ENCODE measurements at regions not wholly inside any gene's neighbourhood (a gene's known extent, or its start where the extent isn't known, plus 50 kb on each side); places are given as distances from the start of the nearest gene placed in this dataset.

GRCh38 chr17:5714993-5715392 lies 130.7 kb upstream of the NLRP1 start:
- no peaks in the 10 kb centered on the region for H4K20me1 ChIP-seq (replicated peaks; ENCODE audit: insufficient read depth)
- Mint-ChIP-seq H3K27me3 (ENCODE audit: insufficient read depth, low read depth, poor library complexity) (peaks cover 11% of the 10 kb centered on the region), H3K4me3 (no peak overlapping the region), H3K4me1 (no peaks in the 10 kb centered on the region), H3K9me3 (peaks cover 4% of the 10 kb centered on the region; the same call in 1 of the 3 replicates), H3K27ac (no peak overlapping the region), H3K36me3 (ENCODE audit: low read depth) (no peaks in the 10 kb centered on the region)
- DNase-seq (ENCODE audit: low spot score): no peak
- no peaks in the 10 kb centered on the region for H3K36me3 ChIP-seq (ENCODE audit: insufficient read depth)
- H3K79me2 ChIP-seq (replicated peaks; ENCODE audit: insufficient read depth): no peaks in the 10 kb centered on the region
- H3K4me1 ChIP-seq (ENCODE audit: insufficient read depth): no peaks in the 10 kb centered on the region
- no peak overlapping the region for H3K27ac ChIP-seq (ENCODE audit: low read depth)
- H3K4me2 ChIP-seq: no peak overlapping the region
- ATAC-seq: no peak
- no peak overlapping the region for H2AFZ ChIP-seq
- H3K9me2 ChIP-seq (ENCODE audit: insufficient read depth): no peaks in the 10 kb centered on the region
- H3K27me3 ChIP-seq (ENCODE audit: insufficient read depth): no peaks in the 10 kb centered on the region
- no peaks in the 10 kb centered on the region for H3F3A ChIP-seq (replicated peaks; ENCODE audit: low read depth)
- H3K4me3 ChIP-seq: no peak overlapping the region
- TF ChIP-seq JUNB (IDR thresholded peaks at IDR 0.05; ENCODE audit: unreplicated experiment): no peak
- no peak for TF ChIP-seq REST (IDR thresholded peaks at IDR 0.05; ENCODE audit: unreplicated experiment)
- TF ChIP-seq POLR2AphosphoS5 (IDR thresholded peaks at IDR 0.05; ENCODE audit: low read depth): no peak
- no peak for TF ChIP-seq NANOG (IDR thresholded peaks at IDR 0.05; ENCODE audit: borderline replicate concordance)
- TF ChIP-seq EZH2phosphoT487 (IDR thresholded peaks at IDR 0.05; ENCODE audit: unreplicated experiment): no peak
- TF ChIP-seq, protein P1, sequence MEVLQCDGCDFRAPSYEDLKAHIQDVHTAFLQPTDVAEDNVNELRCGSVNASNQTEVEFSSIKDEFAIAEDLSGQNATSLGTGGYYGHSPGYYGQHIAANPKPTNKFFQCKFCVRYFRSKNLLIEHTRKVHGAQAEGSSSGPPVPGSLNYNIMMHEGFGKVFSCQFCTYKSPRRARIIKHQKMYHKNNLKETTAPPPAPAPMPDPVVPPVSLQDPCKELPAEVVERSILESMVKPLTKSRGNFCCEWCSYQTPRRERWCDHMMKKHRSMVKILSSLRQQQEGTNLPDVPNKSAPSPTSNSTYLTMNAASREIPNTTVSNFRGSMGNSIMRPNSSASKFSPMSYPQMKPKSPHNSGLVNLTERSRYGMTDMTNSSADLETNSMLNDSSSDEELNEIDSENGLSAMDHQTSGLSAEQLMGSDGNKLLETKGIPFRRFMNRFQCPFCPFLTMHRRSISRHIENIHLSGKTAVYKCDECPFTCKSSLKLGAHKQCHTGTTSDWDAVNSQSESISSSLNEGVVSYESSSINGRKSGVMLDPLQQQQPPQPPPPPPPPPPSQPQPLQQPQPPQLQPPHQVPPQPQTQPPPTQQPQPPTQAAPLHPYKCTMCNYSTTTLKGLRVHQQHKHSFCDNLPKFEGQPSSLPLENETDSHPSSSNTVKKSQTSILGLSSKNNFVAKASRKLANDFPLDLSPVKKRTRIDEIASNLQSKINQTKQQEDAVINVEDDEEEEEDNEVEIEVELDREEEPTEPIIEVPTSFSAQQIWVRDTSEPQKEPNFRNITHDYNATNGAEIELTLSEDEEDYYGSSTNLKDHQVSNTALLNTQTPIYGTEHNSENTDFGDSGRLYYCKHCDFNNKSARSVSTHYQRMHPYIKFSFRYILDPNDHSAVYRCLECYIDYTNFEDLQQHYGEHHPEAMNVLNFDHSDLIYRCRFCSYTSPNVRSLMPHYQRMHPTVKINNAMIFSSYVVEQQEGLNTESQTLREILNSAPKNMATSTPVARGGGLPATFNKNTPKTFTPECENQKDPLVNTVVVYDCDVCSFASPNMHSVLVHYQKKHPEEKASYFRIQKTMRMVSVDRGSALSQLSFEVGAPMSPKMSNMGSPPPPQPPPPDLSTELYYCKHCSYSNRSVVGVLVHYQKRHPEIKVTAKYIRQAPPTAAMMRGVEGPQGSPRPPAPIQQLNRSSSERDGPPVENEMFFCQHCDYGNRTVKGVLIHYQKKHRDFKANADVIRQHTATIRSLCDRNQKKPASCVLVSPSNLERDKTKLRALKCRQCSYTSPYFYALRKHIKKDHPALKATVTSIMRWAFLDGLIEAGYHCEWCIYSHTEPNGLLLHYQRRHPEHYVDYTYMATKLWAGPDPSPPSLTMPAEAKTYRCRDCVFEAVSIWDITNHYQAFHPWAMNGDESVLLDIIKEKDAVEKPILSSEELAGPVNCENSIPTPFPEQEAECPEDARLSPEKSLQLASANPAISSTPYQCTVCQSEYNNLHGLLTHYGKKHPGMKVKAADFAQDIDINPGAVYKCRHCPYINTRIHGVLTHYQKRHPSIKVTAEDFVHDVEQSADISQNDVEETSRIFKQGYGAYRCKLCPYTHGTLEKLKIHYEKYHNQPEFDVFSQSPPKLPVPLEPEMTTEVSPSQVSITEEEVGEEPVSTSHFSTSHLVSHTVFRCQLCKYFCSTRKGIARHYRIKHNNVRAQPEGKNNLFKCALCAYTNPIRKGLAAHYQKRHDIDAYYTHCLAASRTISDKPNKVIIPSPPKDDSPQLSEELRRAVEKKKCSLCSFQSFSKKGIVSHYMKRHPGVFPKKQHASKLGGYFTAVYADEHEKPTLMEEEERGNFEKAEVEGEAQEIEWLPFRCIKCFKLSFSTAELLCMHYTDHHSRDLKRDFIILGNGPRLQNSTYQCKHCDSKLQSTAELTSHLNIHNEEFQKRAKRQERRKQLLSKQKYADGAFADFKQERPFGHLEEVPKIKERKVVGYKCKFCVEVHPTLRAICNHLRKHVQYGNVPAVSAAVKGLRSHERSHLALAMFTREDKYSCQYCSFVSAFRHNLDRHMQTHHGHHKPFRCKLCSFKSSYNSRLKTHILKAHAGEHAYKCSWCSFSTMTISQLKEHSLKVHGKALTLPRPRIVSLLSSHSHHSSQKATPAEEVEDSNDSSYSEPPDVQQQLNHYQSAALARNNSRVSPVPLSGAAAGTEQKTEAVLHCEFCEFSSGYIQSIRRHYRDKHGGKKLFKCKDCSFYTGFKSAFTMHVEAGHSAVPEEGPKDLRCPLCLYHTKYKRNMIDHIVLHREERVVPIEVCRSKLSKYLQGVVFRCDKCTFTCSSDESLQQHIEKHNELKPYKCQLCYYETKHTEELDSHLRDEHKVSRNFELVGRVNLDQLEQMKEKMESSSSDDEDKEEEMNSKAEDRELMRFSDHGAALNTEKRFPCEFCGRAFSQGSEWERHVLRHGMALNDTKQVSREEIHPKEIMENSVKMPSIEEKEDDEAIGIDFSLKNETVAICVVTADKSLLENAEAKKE (CRISPR knock-in tag; IDR thresholded peaks at IDR 0.05): no peak
- TF ChIP-seq, protein P2, sequence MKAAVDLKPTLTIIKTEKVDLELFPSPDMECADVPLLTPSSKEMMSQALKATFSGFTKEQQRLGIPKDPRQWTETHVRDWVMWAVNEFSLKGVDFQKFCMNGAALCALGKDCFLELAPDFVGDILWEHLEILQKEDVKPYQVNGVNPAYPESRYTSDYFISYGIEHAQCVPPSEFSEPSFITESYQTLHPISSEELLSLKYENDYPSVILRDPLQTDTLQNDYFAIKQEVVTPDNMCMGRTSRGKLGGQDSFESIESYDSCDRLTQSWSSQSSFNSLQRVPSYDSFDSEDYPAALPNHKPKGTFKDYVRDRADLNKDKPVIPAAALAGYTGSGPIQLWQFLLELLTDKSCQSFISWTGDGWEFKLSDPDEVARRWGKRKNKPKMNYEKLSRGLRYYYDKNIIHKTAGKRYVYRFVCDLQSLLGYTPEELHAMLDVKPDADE (IDR thresholded peaks at IDR 0.05): no peak
- no peak for TF ChIP-seq EZH2 (IDR thresholded peaks at IDR 0.05; ENCODE audit: low read depth, unreplicated experiment)
- TF ChIP-seq CTCF (conservative IDR thresholded peaks at IDR 0.05; ENCODE audit: low read depth in 2 of 2): no peak
- TF ChIP-seq ZNF331 (CRISPR knock-in tag; IDR thresholded peaks at IDR 0.05; ENCODE audit: low read depth): no peak
- no peak for TF ChIP-seq CREB1 (CRISPR knock-in tag; IDR thresholded peaks at IDR 0.05; ENCODE audit: low read depth)
- TF ChIP-seq STAT1 (IDR thresholded peaks at IDR 0.05; ENCODE audit: unreplicated experiment): no peak
- TF ChIP-seq ZNF114 (CRISPR knock-in tag; IDR thresholded peaks at IDR 0.05): no peak
